Activated CD4-positive, alpha-beta memory T cell treated with anti-CD3 and anti-CD28 coated beads for 36 hours (primary cell): ENCODE measurements at regions not wholly inside any gene's neighbourhood (a gene's known extent, or its start where the extent isn't known, plus 50 kb on each side); places are given as distances from the start of the nearest gene placed in this dataset.
"Not testable (repeated sequence)": the region's sequence is repeated elsewhere in the genome, so short reads cannot be mapped to it uniquely, and the experiment has no call there.

Experiments used
- CTCF ChIA-PET: fragments of 350-600 bp; sonication (Branson Sonifier 250); formaldehyde crosslinking; loops from one replicate; lab custom pipeline; 2021; ENCODE audit warnings: antibody characterized with exemption, inconsistent platforms; lab: Charles Lee
- POLR2A ChIA-PET: fragments of 350-600 bp; sonication (Branson Sonifier 250); formaldehyde crosslinking; loops from one replicate; lab custom pipeline; 2021; ENCODE audit warnings: antibody characterized with exemption; lab: Charles Lee
- DNase-seq: peaks from one replicate; pipeline ENCODE4 v3.0.0-alpha.2; 2020
- H3K27ac Mint-ChIP-seq: one replicate; pipeline ENCODE4 v1.8.0; 2021; ENCODE audit warnings: mixed read lengths
- H3K27me3 Mint-ChIP-seq: one replicate; pipeline ENCODE4 v1.8.0; 2021; ENCODE audit warnings: mixed read lengths
- H3K36me3 Mint-ChIP-seq: one replicate; pipeline ENCODE4 v1.8.0; 2021; ENCODE audit warnings: mixed read lengths
- H3K4me1 Mint-ChIP-seq: one replicate; pipeline ENCODE4 v1.8.0; 2021; ENCODE audit warnings: low read depth, mixed read lengths
- H3K4me3 Mint-ChIP-seq: one replicate; pipeline ENCODE4 v1.8.0; 2021; ENCODE audit warnings: mild to moderate bottlenecking, mixed read lengths
- H3K9me3 Mint-ChIP-seq: one replicate; pipeline ENCODE4 v1.8.0; 2021; ENCODE audit warnings: mixed read lengths
- intact Hi-C: fragments of 100-400 bp; cut with micrococcal nuclease; formaldehyde crosslinking; loops from one replicate; pipeline ENCODE4 v1.15.1; 2023

DNA sequence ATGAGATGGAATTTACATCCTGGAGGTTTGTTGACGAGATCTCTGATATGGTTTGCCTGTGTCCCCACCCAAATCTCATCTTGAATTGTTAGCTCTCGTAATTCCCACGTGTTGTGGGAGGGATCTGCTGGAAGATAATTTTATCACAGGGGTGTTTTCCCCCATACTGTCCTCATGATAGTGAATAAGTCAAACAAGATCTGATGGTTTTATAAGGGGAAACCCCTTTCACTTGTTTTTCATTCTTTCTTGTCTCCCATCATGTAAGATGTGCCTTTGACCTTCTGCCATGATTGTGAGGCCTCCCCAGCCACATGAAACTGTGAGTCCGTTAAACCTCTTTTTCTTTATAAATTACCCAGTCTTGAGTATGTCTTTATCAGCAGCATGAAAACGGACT, 337.4 kb downstream of the BCL11B start:
- DNase-seq, H3K4me3 Mint-ChIP-seq, POLR2A ChIA-PET, CTCF ChIA-PET, H3K27me3 Mint-ChIP-seq, H3K9me3 Mint-ChIP-seq, H3K36me3 Mint-ChIP-seq: not testable (repeated sequence)
- intact Hi-C loops: loop anchor here (5.0 to 10.0 kb wide), 3 partner anchors 253 to 960 kb away; no protein-coding TSS in a partner anchor
- H3K4me1 Mint-ChIP-seq: peaks cover 74% of the 10 kb centered on the region
- peak overlapping the region; percentile 10 for H3K27ac Mint-ChIP-seq

DNA sequence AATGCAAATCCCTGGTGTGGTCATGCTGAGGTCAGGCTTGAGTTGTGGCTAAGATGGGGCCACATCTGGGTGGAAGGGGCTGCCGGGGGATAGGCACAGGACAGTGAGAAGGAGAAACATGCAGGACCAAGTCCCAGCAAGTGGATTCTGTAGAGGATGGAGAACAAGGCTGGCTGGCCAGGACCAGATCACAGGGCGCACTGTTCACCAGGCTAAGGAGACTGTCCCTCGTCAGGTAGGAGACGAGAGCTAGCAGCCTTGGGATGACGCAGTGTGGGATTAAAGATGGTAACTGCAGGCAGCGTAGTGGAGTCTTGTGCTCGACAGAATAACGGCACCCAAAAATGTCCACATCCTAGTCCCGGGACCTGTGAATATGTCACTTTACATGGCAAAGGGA, 336.1 kb downstream of the BCL11B start:
- POLR2A ChIA-PET: no interaction called here
- Mint-ChIP-seq H3K4me1 (peaks cover 81% of the 10 kb centered on the region), H3K9me3 (peaks cover 4% of the 10 kb centered on the region), H3K27me3 (no peaks in the 10 kb centered on the region), H3K36me3 (peaks cover 2% of the 10 kb centered on the region), H3K27ac (no peak overlapping the region), H3K4me3 (no peak overlapping the region)
- CTCF ChIA-PET: no interaction called here
- intact Hi-C loops: loop anchor here (10.0 kb wide), 1 partner anchor 961 kb away; no protein-coding TSS in a partner anchor
- DNase-seq: no peak

DNA sequence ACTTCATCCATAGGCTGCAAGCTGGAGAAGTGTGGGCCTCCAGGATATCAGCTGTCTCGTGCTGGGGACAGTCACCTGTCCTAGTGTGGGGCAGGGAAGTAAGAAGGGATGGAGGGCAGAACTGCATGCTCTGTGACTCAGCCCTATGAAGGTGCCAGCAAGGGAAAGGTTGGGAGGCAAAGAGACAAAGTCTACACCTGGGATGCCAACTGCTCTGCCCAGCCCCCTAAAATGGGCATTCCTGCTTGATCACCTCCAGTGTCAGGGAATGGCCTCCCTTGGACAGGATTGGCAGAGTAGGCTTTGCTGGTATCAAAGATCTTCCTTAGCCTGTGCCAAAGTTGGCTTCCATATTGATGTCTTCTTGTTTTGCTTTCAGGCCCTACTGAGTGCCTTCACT, 335.0 kb downstream of the BCL11B start:
- intact Hi-C loops: loop anchor here (10.0 kb wide), 1 partner anchor 962 kb away; no protein-coding TSS in a partner anchor
- ChIA-PET CTCF (no interaction called here), POLR2A (no interaction called here)
- DNase-seq: no peak
- Mint-ChIP-seq H3K36me3 (peaks cover 2% of the 10 kb centered on the region), H3K4me1 (peaks cover 78% of the 10 kb centered on the region), H3K27ac (no peak overlapping the region), H3K4me3 (no peak overlapping the region), H3K27me3 (no peaks in the 10 kb centered on the region), H3K9me3 (peaks cover 4% of the 10 kb centered on the region)

DNA sequence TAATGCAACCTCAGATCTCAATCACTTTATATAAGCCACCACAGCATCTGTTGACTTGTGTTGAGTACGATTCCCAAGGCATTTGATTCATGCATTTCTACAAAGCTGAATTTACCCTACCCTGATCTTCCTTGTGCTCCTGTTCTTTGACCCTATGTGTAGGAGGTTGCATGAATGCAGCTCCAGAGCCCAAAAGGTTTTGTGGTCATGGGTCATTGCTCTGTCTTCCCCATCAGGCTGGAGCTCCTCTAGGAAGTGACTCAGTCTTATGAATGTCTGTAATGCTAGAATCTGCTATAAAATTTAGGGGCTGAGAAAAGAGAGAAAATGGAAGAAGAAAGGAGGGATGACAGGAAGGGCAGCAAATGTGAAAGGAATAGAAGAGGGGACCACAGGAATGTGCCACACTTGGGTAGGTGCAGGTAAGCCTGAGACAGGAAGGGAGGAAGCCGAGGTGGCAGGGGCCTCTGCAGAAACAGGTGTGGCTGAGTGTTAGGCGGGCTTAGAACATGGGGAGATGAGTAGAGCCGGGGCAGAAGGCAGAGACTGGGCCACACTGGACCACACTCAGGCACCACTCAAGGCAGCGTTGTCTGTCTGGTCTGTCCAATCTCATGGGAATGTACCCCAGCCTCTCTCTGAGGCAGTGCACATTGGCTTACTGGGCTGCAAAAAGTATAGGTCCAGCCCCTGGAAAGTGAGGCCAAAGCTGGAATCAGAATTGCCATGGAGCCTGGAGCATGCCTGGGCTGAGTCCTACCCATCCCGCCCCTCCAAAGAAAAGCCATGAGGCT, 334.1 kb downstream of the BCL11B start:
- Mint-ChIP-seq H3K27me3 (no peaks in the 10 kb centered on the region), H3K4me1 (peaks cover 69% of the 10 kb centered on the region), H3K9me3 (peaks cover 4% of the 10 kb centered on the region), H3K27ac (no peak overlapping the region), H3K4me3 (no peak overlapping the region), H3K36me3 (peaks cover 2% of the 10 kb centered on the region)
- intact Hi-C loops: loop anchor here (10.0 kb wide), 1 partner anchor 963 kb away; no protein-coding TSS in a partner anchor
- ChIA-PET CTCF (no interaction called here), POLR2A (no interaction called here)
- no peak for DNase-seq

DNA sequence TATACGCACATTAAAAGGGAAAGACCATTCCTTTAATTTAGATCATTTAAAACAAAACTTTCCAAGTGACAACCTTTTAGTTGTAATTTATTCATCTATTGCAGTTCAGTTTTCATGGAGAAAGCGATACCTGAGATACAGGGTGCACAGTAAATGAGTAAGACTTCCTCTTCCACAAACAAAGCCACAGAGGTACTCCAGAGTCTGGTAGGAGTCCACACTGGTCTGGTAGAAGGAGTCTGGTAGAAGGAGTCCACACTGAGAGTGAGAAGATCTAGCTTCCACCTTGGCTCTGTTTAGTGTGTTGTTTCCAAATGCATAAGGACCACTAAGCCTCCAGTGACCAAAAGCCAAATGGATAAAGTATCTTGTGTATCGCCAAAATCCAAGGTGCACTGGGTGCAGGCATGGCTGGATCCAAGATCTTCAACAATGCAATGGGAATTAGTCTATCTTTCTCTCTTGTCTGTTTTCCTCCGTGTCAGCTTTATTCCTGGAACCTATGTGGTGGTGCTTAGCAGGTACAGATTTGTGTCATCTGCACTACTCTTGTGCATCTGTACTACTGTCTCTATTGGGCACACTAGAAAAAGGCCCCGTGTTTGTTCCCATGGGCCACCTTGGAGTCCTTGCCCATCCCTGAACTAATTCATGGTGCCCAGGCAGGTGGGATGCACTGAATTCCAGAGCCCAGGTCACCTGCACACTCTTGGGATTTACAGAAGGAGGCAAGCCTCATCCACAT, 331.1 kb downstream of the BCL11B start:
- POLR2A ChIA-PET: no interaction called here
- DNase-seq: no peak
- intact Hi-C loops: no loop called here
- H3K27ac Mint-ChIP-seq: peak overlapping the region; percentile 19
- no peaks in the 10 kb centered on the region for H3K36me3 Mint-ChIP-seq
- no peaks in the 10 kb centered on the region for H3K27me3 Mint-ChIP-seq
- peaks cover 49% of the 10 kb centered on the region for H3K4me1 Mint-ChIP-seq
- no peak overlapping the region for H3K4me3 Mint-ChIP-seq
- CTCF ChIA-PET: interaction anchor here (1.6 kb wide), 1 partner anchor 802 kb away, joined by 3 read pairs; no protein-coding TSS in a partner anchor
- H3K9me3 Mint-ChIP-seq: no peaks in the 10 kb centered on the region

DNA sequence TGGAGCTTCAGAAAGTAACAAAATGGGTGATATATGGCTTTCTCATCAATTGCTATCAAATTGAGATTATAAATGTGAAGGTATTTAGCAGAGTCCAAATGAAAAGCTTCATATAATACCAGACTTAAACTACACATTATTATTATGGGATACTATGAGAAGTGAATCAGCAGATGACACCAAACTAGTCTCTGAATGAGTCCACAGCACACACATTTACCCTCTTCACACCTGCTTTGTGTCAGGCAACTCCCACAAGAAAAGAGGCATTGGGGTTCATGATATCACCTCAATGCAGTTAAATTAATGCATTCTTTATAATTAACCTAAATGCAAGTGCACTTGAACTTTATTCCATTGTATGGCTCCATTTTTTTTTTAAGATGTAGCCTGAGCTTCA, 330.5 kb downstream of the BCL11B start:
- CTCF ChIA-PET: interaction anchor here (0.7 to 1.6 kb wide), 2 partner anchors 28 to 802 kb away, joined by 3 to 4 read pairs; no protein-coding TSS in a partner anchor
- Mint-ChIP-seq H3K4me1 (peaks cover 49% of the 10 kb centered on the region), H3K36me3 (no peaks in the 10 kb centered on the region), H3K27ac (no peak overlapping the region), H3K4me3 (no peak overlapping the region), H3K27me3 (no peaks in the 10 kb centered on the region), H3K9me3 (no peaks in the 10 kb centered on the region)
- DNase-seq: no peak
- POLR2A ChIA-PET: no interaction called here
- intact Hi-C loops: no loop called here

DNA sequence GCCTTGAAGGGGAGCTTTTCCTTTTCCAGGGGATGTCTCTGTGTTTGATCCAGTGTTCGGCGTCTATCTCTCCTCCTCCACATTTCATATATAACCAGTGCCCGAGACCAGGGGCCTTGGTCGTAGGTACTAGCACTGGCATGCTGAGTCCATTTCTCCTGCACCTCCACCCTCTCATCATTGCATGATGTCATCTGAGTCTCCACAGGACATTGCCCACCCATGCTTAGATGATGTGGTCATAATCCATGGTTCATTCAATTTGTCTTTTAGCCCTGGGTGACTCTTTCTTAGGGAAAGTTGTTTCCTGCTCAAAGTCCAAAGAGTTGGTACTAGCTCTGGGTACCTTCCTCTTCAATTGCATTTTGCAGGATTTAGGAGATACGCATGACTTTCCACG, 328.1 kb downstream of the BCL11B start:
- ChIA-PET CTCF (no interaction called here), POLR2A (no interaction called here)
- no peak for DNase-seq
- Mint-ChIP-seq H3K4me3 (no peak overlapping the region), H3K27ac (no peak overlapping the region), H3K4me1 (peaks cover 42% of the 10 kb centered on the region), H3K36me3 (no peaks in the 10 kb centered on the region), H3K9me3 (no peaks in the 10 kb centered on the region), H3K27me3 (no peaks in the 10 kb centered on the region)
- intact Hi-C loops: no loop called here

DNA sequence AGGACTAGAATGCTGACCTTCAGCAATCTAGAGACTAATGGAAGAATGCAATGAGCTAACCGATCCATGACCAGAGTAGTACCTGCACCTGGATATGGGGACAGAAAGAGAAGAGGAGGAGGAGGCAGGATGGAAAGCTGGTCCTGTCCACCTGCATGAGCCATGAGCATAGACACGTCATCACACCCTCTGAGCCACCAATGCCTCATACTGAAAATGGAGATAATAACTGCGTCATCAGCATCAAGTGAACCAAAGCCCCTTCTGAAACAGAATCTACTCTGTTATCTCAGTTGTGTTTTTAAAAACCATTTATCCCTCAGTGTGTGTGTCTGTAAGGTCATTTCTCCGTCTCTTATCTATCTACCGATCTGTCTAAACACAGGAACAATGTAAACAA, 327.0 kb downstream of the BCL11B start:
- Mint-ChIP-seq H3K36me3 (no peaks in the 10 kb centered on the region), H3K27ac (no peak overlapping the region), H3K4me3 (no peak overlapping the region), H3K4me1 (peaks cover 32% of the 10 kb centered on the region), H3K9me3 (no peaks in the 10 kb centered on the region), H3K27me3 (no peaks in the 10 kb centered on the region)
- intact Hi-C loops: no loop called here
- POLR2A ChIA-PET: no interaction called here
- DNase-seq: no peak
- CTCF ChIA-PET: interaction anchor here (1.0 kb wide), 1 partner anchor 12 kb away, joined by 3 read pairs; no protein-coding TSS in a partner anchor

DNA sequence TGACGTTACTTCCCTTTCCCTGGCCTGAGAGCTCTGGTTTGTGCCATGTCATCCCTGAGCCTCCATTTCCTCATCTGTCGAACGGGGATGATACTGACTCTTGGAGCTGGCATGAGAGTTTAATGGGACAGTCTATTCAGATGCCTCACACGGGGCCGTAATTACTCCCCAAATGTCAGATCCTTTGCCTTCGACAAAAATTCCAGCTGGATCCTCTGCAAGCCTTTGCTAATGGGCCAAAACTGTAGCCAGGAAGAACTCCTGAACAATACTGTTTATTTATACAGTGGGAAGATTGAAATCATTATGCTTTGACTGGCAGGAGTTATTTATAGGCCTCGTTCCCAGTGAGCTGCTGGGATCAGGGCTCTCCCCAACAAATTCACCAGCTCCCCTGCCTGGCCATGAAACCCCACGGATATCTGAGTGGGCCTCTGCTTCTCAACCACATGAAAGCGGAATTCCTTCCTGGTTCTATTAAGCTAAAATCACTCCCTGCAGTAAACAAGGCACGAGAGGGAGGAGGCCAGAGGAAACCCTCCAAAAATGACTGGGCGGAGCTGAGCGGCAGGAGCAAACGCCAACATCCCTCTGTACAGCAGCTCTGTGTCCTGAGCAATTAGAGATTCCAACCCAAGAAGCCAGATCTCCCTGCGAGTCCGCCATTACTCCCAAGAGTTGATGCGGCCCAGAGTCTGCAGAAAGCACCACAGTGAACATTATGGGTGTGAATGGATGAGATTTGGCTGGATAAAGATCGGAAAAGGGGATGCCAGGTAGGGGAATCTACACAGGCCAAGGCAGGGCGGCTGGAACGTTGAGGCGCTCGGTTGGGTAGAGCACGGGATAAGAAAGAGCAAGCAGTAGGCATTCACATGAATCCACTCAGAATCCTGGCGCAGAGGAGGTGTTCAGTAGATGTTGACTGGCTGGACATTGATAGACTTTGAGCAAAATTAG, 326.1 kb downstream of the BCL11B start:
- ChIA-PET POLR2A (no interaction called here), CTCF (interaction anchor here (1.0 kb wide), 1 partner anchor 13 kb away, joined by 3 read pairs; no protein-coding TSS in a partner anchor)
- Mint-ChIP-seq H3K9me3 (no peaks in the 10 kb centered on the region), H3K4me1 (peaks cover 23% of the 10 kb centered on the region), H3K4me3 (no peak overlapping the region), H3K27ac (no peak overlapping the region), H3K36me3 (no peaks in the 10 kb centered on the region), H3K27me3 (no peaks in the 10 kb centered on the region)
- intact Hi-C loops: no loop called here
- DNase-seq: no peak

DNA sequence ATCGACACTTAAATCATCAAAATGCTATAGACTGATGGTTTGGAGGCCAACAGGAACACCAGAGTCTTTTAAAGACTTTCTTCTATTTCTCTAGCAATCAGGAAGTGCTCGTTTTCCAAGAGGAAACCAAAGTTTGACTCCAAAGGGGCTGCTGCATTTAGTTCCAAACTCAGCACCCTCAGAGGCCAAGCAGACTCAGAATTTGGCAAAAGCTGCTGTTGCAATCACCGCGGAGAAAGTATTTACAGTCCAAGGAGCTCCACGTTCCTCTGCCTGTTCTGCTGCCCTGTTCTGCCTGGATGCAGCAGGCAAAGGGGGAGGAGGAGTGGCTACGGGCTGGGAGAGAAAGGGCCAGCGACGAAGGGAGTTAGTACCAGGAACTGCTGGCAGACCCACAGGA, 325.1 kb downstream of the BCL11B start:
- Mint-ChIP-seq H3K36me3 (no peaks in the 10 kb centered on the region), H3K27me3 (no peaks in the 10 kb centered on the region), H3K27ac (no peak overlapping the region), H3K4me1 (peaks cover 15% of the 10 kb centered on the region), H3K4me3 (no peak overlapping the region), H3K9me3 (no peaks in the 10 kb centered on the region)
- POLR2A ChIA-PET: no interaction called here
- no peak for DNase-seq
- CTCF ChIA-PET: no interaction called here
- intact Hi-C loops: no loop called here

DNA sequence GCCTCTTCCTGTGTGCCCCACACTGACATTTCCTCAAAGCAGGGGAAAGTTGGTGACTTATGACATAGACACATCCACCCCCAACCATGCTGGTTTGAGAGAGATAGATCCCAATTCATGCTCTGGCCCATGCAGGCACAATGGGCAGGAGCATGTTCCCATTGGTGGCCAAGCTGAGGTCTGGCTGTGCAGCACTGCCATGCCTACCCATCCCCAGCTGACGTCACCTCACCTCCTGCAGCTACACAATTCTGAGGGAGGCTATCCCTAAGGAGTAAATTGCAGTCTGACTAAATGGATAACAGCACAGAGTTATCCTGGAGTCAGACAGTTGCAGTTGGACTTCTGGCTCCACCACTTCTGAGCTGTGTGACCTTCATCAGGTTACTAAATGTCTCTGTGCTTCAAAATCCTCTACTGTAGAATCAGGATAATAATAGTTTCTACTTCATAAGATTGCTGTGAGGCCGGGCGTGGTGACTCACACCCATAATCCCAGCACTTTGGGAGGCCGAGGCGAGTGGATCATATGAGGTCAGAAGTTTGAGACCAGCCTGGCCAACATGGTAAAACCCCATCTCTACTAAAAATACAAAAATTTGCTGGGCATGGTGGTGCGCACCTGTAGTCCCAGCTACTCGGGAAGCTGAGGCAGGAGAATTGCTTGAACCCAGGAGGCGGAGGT, 323.9 kb downstream of the BCL11B start:
- Mint-ChIP-seq H3K27me3 (no peaks in the 10 kb centered on the region), H3K27ac (no peak overlapping the region), H3K4me1 (peaks cover 22% of the 10 kb centered on the region), H3K36me3 (no peaks in the 10 kb centered on the region), H3K9me3 (no peaks in the 10 kb centered on the region), H3K4me3 (no peak overlapping the region)
- ChIA-PET POLR2A (no interaction called here), CTCF (no interaction called here)
- intact Hi-C loops: no loop called here
- no peak for DNase-seq
